WI38 (cell line): ENCODE measurements at regions not wholly inside any gene's neighbourhood (a gene's known extent, or its start where the extent isn't known, plus 50 kb on each side); places are given as distances from the start of the nearest gene placed in this dataset.
"Not testable (repeated sequence)": the region's sequence is repeated elsewhere in the genome, so short reads cannot be mapped to it uniquely, and the experiment has no call there.

Experiments used
- H3K4me3 ChIP-seq: 2 replicates; pipeline ENCODE4 v1.5.1; 2011; ENCODE audit warnings: low read depth, mild to moderate bottlenecking, control low read depth, low read length
- TF ChIP-seq, protein P1 (sequence below): IDR thresholded peaks from 2 replicates; pipeline ENCODE4 v1.5.1; 2012; ENCODE audit warnings: low read depth, mild to moderate bottlenecking, control low read depth, low read length

DNA sequence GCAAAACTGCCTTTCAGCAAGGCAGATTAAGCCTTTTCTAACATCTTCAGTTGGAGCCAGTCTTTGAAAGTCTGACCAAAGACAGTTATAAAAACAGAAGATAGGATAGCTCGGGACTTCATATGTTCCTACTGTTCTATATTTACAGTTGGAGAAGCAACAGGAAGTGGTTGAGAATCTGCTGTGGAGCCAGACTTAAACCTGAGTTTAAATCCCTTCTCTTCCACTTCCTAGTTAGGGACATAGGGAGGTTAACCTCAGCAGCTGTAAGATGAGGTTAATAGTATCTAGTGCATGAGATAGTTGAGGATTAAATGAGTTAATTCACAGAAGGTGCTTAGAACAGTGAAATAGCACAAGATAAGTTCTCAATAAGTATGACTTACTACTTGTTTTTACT lies 84.5 kb upstream of the FREM1 start:
- TF ChIP-seq, protein P1, sequence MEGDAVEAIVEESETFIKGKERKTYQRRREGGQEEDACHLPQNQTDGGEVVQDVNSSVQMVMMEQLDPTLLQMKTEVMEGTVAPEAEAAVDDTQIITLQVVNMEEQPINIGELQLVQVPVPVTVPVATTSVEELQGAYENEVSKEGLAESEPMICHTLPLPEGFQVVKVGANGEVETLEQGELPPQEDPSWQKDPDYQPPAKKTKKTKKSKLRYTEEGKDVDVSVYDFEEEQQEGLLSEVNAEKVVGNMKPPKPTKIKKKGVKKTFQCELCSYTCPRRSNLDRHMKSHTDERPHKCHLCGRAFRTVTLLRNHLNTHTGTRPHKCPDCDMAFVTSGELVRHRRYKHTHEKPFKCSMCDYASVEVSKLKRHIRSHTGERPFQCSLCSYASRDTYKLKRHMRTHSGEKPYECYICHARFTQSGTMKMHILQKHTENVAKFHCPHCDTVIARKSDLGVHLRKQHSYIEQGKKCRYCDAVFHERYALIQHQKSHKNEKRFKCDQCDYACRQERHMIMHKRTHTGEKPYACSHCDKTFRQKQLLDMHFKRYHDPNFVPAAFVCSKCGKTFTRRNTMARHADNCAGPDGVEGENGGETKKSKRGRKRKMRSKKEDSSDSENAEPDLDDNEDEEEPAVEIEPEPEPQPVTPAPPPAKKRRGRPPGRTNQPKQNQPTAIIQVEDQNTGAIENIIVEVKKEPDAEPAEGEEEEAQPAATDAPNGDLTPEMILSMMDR, result no peak
- no peak overlapping the region for H3K4me3 ChIP-seq

DNA sequence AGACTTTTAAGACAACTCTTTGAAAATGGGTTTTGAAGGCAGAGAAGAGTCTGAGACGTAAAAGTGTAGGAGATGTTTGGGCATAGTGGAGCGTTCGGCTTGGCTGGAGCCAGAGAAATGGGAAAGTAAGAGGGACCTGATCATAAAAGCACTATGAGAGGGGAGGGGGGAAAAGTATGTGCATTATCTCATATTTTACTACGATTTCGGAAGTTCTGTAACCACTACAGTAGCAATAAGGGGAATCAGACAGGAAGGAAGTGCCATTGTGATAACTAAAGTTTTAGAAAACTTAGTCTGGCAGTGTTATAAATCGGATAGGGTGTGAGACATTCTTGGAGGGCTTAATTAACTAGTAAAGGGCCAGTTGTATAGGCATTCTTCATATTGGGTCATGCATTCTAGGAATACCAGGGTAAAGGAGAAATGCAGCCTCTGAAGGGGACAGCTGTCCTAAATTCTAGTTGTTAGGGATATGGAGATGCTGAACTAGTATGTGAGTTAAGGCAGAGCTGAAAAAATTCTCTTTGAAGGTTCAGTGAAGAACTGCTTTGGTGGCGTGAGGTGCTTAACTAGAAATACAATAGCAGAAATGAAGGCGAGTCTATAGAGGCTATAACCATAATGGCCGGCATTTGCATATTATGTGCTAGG lies 83.8 kb upstream of the FREM1 start:
- TF ChIP-seq, protein P1, result no peak
- no peak overlapping the region for H3K4me3 ChIP-seq

DNA sequence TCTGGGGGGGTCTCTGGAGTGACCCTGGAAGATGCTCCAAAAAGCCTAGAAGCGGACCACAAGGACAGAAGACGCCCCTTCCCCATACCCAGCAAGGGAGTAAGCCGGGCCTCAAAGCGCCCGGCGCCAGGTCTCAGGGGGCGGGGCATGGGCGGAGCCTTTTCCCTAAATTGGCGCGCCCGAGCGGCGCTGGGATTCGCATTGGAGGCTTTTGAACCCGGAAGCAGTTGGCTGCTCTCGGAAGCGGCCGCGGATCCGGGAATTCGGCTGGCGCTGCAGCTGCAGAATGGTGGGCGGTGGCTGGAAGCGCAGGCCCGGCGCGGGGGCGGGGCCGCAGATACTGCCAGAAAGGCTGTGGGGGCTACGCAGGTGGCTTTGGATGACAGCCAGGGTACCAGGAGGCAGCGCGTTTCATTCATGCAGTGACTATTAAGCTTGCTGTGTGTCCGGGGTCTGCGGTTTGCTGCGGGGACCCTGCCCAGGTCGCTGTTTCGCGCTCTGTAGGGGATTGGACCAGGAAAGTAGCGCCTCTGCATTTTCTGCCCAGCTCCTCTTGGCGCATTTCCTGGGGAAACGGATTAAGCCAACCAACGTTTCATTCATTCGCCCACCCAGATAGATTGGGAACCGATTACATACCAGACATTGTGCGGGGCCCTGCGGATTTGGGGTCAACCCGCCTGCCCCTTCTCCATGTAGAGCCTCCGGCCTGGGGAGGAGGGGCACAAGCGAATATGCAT lies 83.0 kb upstream of the FREM1 start:
- H3K4me3 ChIP-seq, result peak overlapping the region; percentile 40
- TF ChIP-seq, protein P1, result no peak

DNA sequence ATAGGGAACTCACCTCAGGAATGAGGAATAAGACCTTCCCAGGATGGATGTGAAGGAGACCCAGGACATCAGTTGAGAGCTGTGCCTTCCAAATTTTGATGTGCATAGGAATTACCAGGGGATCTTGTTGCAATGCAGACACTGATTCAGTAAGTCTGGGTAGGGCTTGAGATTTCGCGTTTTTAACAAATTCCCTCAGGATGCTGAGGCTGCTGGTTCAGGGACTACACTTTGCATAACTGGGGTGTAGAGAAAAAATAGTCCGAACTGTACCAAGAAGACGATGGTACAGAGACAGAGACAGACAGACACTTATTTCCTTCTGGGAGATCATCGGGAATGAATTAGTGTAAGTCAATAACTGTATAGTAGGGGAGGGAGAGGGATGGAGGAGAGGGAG lies 82.3 kb upstream of the FREM1 start:
- TF ChIP-seq, protein P1, result no peak

DNA sequence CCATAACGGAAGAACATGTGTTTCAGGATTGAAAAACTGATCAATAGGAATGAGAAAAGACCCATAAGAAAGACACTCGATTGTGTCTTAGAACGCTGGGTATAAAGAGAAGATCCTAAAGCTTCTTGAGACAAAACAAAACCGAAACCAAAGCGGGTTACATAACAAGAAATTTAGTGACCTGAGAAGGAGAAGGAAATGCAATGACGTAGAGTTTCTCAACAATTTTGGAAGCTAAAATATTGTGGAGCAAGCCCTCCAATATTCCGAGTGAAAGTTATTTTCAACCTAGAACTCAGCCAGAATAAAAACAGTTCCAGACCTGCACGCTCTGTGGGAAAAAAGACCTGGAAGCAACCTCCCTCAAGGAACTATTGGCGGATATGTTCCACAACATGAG lies 81.9 kb upstream of the FREM1 start:
- peak overlapping the region; percentile 52 for H3K4me3 ChIP-seq
- TF ChIP-seq, protein P1, result no peak

More for the DNA sequence above, 82.3 kb upstream of the FREM1 start:
- peak overlapping the region; percentile 52 for H3K4me3 ChIP-seq

DNA sequence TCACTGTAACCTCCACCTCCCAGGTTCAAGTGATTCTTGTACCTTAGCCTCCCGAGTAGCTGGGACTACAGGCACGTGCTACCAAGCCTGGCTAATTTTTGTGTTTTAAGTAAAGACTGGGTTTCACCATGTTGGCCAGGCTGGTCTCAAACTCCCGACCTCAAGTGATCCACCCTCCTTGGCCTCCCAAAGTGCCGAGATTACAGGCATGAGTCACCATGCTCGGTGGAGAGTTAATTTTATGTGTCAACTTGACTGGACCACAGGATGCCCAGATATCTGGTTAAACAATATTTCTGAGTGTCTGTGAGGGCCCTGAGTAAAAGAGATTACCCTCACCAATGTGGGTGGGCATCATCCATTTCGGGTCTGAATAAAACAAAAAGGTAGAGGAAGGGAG lies 80.4 kb upstream of the FREM1 start:
- H3K4me3 ChIP-seq, result not testable (repeated sequence)

DNA sequence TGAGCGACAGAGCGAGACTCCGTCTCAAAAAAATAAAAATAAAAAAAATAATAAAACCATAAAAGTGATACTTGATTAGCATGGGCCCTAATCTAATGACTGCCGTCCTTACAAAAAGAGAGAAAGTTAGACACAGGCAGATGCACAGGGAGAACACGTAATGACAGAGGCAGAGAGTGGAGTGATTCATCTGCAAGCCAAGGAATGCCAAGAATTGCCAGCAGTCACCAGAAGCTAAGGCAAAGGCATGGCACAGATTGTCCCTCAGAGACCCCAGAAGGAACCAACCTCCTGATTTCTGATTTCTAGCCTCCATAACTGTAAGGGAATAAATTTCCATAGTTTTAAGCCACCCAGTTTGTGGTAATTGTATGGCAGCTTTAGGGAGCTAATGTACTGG lies 79.6 kb upstream of the FREM1 start:
- no peak overlapping the region for H3K4me3 ChIP-seq
- TF ChIP-seq, protein P1, result no peak

DNA sequence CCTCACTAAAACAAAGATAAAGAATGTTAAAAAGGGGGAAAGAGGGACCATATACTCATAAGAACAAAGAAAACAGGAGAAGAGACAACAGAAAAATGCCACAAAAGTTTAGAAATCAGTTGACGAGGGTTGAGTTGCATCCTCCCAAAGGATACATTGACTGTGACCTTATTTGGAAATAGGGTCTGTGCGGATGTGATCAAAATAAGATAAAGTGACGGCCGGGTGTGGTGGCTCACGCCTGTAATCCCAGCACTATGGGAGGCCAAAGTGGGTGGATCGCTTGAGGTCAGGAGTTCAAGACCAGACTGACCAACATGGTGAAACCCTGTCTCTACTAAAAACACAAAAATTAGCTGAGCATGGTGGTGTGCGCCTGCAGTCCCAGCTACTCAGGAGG lies 79.1 kb upstream of the FREM1 start:
- not testable (repeated sequence) for H3K4me3 ChIP-seq
